ENCODE measurements at regions not wholly inside any gene's neighbourhood (a gene's known extent, or its start where the extent isn't known, plus 50 kb on each side); places are given as distances from the start of the nearest gene placed in this dataset.
"Not testable (repeated sequence)": the region's sequence is repeated elsewhere in the genome, so short reads cannot be mapped to it uniquely, and the experiment has no call there.

DNA sequence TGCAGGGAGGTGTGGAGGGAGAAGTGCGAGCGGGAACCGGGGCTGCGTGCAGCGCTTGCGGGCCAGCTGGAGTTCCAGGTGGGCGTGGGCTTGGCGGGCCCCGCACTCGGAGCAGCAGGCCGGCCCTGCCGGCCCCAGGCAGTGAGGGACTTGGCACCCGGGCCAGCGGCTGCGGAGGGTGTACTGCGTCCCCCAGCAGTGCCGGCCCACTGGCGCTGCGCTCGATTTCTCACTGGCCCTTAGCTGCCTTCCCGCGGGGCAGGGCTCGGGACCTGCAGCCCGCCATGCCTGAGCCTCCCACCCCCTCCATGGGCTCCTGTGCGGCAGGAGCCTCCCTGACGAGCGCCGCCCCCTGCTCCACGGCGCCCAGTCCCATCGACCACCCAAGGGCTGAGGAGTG, 712.2 kb upstream of the PKDCC start:
- TF ChIP-seq, protein P1, sequence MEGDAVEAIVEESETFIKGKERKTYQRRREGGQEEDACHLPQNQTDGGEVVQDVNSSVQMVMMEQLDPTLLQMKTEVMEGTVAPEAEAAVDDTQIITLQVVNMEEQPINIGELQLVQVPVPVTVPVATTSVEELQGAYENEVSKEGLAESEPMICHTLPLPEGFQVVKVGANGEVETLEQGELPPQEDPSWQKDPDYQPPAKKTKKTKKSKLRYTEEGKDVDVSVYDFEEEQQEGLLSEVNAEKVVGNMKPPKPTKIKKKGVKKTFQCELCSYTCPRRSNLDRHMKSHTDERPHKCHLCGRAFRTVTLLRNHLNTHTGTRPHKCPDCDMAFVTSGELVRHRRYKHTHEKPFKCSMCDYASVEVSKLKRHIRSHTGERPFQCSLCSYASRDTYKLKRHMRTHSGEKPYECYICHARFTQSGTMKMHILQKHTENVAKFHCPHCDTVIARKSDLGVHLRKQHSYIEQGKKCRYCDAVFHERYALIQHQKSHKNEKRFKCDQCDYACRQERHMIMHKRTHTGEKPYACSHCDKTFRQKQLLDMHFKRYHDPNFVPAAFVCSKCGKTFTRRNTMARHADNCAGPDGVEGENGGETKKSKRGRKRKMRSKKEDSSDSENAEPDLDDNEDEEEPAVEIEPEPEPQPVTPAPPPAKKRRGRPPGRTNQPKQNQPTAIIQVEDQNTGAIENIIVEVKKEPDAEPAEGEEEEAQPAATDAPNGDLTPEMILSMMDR (IDR thresholded peaks at IDR 0.05), result not testable (repeated sequence)
- TF ChIP-seq POLR2A, EP300 (IDR thresholded peaks at IDR 0.05): not testable (repeated sequence)
